Activated CD4-positive, alpha-beta T cell treated with anti-CD3 and anti-CD28 coated beads, Interleukin-2, amount 10 ng/mL, durations not matched to agents 7 days and 5 days (primary cell): ENCODE measurements at regions not wholly inside any gene's neighbourhood (a gene's known extent, or its start where the extent isn't known, plus 50 kb on each side); places are given as distances from the start of the nearest gene placed in this dataset.

ENCODE experiments used
- CTCF ChIA-PET: fragments of 350-600 bp; sonication (Branson Sonifier 250); formaldehyde crosslinking; loops from one replicate; lab custom pipeline; 2021; ENCODE audit warnings: antibody characterized with exemption; lab: Charles Lee
- POLR2A ChIA-PET: fragments of 350-600 bp; sonication (Branson Sonifier 250); formaldehyde crosslinking; loops from one replicate; lab custom pipeline; 2021; ENCODE audit warnings: antibody characterized with exemption; lab: Charles Lee
- DNase-seq: peaks from one replicate; pipeline ENCODE4 v3.0.0-alpha.2; 2020
- H3K27ac Mint-ChIP-seq: one replicate; pipeline ENCODE4 v1.8.0; 2021; ENCODE audit warnings: mild to moderate bottlenecking, moderate library complexity, mixed read lengths
- H3K27me3 Mint-ChIP-seq: one replicate; pipeline ENCODE4 v1.8.0; 2021; ENCODE audit warnings: mixed read lengths
- H3K36me3 Mint-ChIP-seq: one replicate; pipeline ENCODE4 v1.8.0; 2021; ENCODE audit warnings: low read depth, mixed read lengths
- H3K4me1 Mint-ChIP-seq: one replicate; pipeline ENCODE4 v1.8.0; 2021; ENCODE audit warnings: mixed read lengths
- H3K4me3 Mint-ChIP-seq: one replicate; pipeline ENCODE4 v1.8.0; 2021; ENCODE audit warnings: mild to moderate bottlenecking, moderate library complexity, mixed read lengths
- H3K9me3 Mint-ChIP-seq: one replicate; pipeline ENCODE4 v1.8.0; 2021; ENCODE audit warnings: mixed read lengths

- H3K4me1 Mint-ChIP-seq, result peaks cover 6% of the 10 kb centered on the region
- POLR2A ChIA-PET, result no interaction called here
- H3K9me3 Mint-ChIP-seq, result no peaks in the 10 kb centered on the region
- no peak for DNase-seq
- H3K4me3 Mint-ChIP-seq, result no peak overlapping the region
- no peaks in the 10 kb centered on the region for H3K36me3 Mint-ChIP-seq
- CTCF ChIA-PET, result interaction anchor here (0.5 to 1.5 kb wide), 2 partner anchors 8 to 149 kb away, joined by 3 read pairs; no protein-coding TSS in a partner anchor
- peak overlapping the region; percentile 36 for H3K27ac Mint-ChIP-seq
- H3K27me3 Mint-ChIP-seq, result peaks cover 5% of the 10 kb centered on the region
Observed at GRCh38 chr9:129347316-129348120, 169.5 kb upstream of the IER5L start.

GRCh38 chr9:129346046-129346445 lies 168.0 kb upstream of the IER5L start:
- POLR2A ChIA-PET, result no interaction called here

GRCh38 chr9:129344641-129345495 lies 166.8 kb upstream of the IER5L start:
- no peak for DNase-seq
- H3K27me3 Mint-ChIP-seq, result no peaks in the 10 kb centered on the region
- no peak overlapping the region for H3K27ac Mint-ChIP-seq
- no peaks in the 10 kb centered on the region for H3K36me3 Mint-ChIP-seq
- CTCF ChIA-PET, result interaction anchor here (1.5 kb wide), 1 partner anchor 10 kb away, joined by 9 read pairs; no protein-coding TSS in a partner anchor
- H3K4me3 Mint-ChIP-seq, result no peak overlapping the region
- POLR2A ChIA-PET, result no interaction called here
- peaks cover 6% of the 10 kb centered on the region for H3K4me1 Mint-ChIP-seq
- H3K9me3 Mint-ChIP-seq, result no peaks in the 10 kb centered on the region

More at GRCh38 chr9:129346046-129346445, 168.0 kb upstream of the IER5L start:
- no peak for DNase-seq
- CTCF ChIA-PET, result interaction anchor here (1.1 to 1.5 kb wide), 3 partner anchors 11 to 208 kb away, joined by 3 to 9 read pairs (median 4); no protein-coding TSS in a partner anchor
- no peaks in the 10 kb centered on the region for H3K36me3 Mint-ChIP-seq
- H3K4me3 Mint-ChIP-seq, result no peak overlapping the region
- H3K27me3 Mint-ChIP-seq, result peaks cover 2% of the 10 kb centered on the region
- no peak overlapping the region for H3K27ac Mint-ChIP-seq
- H3K4me1 Mint-ChIP-seq, result peaks cover 6% of the 10 kb centered on the region
- H3K9me3 Mint-ChIP-seq, result no peaks in the 10 kb centered on the region

- ChIA-PET CTCF (interaction anchor here (0.5 to 1.0 kb wide), 2 partner anchors 14 to 1052 kb away, joined by 3 to 4 read pairs; no protein-coding TSS in a partner anchor), POLR2A (no interaction called here)
- Mint-ChIP-seq H3K27ac (no peak overlapping the region), H3K4me3 (no peak overlapping the region), H3K36me3 (no peaks in the 10 kb centered on the region), H3K9me3 (no peaks in the 10 kb centered on the region), H3K4me1 (peaks cover 6% of the 10 kb centered on the region), H3K27me3 (no peaks in the 10 kb centered on the region)
- DNase-seq, result no peak
Observed at GRCh38 chr9:129343424-129344375, 165.6 kb upstream of the IER5L start.

- Mint-ChIP-seq H3K4me3 (no peak overlapping the region), H3K9me3 (no peaks in the 10 kb centered on the region), H3K27ac (no peak overlapping the region), H3K36me3 (no peaks in the 10 kb centered on the region), H3K4me1 (peaks cover 6% of the 10 kb centered on the region), H3K27me3 (peaks cover 2% of the 10 kb centered on the region)
- DNase-seq, result no peak
- ChIA-PET POLR2A (no interaction called here), CTCF (interaction anchor here (1.0 kb wide), 1 partner anchor 15 kb away, joined by 3 read pairs; no protein-coding TSS in a partner anchor)
Observed at GRCh38 chr9:129342591-129343423, 164.7 kb upstream of the IER5L start.

- Mint-ChIP-seq H3K27me3 (peaks cover 5% of the 10 kb centered on the region), H3K4me1 (peaks cover 7% of the 10 kb centered on the region), H3K27ac (no peak overlapping the region), H3K9me3 (no peaks in the 10 kb centered on the region), H3K4me3 (no peak overlapping the region), H3K36me3 (no peaks in the 10 kb centered on the region)
- ChIA-PET POLR2A (no interaction called here), CTCF (no interaction called here)
- DNase-seq, result no peak
Observed at GRCh38 chr9:129341987-129342348, 163.9 kb upstream of the IER5L start.

GRCh38 chr9:129341171-129341986 lies 163.3 kb upstream of the IER5L start:
- H3K27me3 Mint-ChIP-seq, result peaks cover 8% of the 10 kb centered on the region
- H3K27ac Mint-ChIP-seq, result no peak overlapping the region
- CTCF ChIA-PET, result interaction anchor here (0.9 kb wide), 1 partner anchor 11 kb away, joined by 3 read pairs; no protein-coding TSS in a partner anchor
- H3K36me3 Mint-ChIP-seq, result no peaks in the 10 kb centered on the region
- peaks cover 5% of the 10 kb centered on the region for H3K4me1 Mint-ChIP-seq
- no peak for DNase-seq
- POLR2A ChIA-PET, result no interaction called here
- H3K4me3 Mint-ChIP-seq, result no peak overlapping the region
- H3K9me3 Mint-ChIP-seq, result no peaks in the 10 kb centered on the region

GRCh38 chr9:129340427-129341170 lies 162.5 kb upstream of the IER5L start:
- DNase-seq, result no peak
- Mint-ChIP-seq H3K4me3 (no peak overlapping the region), H3K9me3 (no peaks in the 10 kb centered on the region), H3K36me3 (no peaks in the 10 kb centered on the region), H3K27ac (no peak overlapping the region), H3K4me1 (peaks cover 8% of the 10 kb centered on the region), H3K27me3 (peaks cover 12% of the 10 kb centered on the region)
- CTCF ChIA-PET, result interaction anchor here (0.9 kb wide), 1 partner anchor 12 kb away, joined by 3 read pairs; no protein-coding TSS in a partner anchor
- POLR2A ChIA-PET, result no interaction called here

- ChIA-PET POLR2A (no interaction called here), CTCF (no interaction called here)
- Mint-ChIP-seq H3K27ac (no peak overlapping the region), H3K4me1 (peaks cover 14% of the 10 kb centered on the region), H3K9me3 (no peaks in the 10 kb centered on the region), H3K36me3 (no peaks in the 10 kb centered on the region), H3K4me3 (no peak overlapping the region), H3K27me3 (peaks cover 12% of the 10 kb centered on the region)
- DNase-seq, result no peak
Observed at GRCh38 chr9:129339539-129340157, 161.6 kb upstream of the IER5L start.

- Mint-ChIP-seq H3K27ac (no peak overlapping the region), H3K4me3 (no peak overlapping the region), H3K27me3 (peaks cover 12% of the 10 kb centered on the region), H3K9me3 (no peaks in the 10 kb centered on the region), H3K36me3 (no peaks in the 10 kb centered on the region), H3K4me1 (peaks cover 22% of the 10 kb centered on the region)
- CTCF ChIA-PET, result no interaction called here
- no peak for DNase-seq
- POLR2A ChIA-PET, result no interaction called here
Observed at GRCh38 chr9:129338724-129339430, 160.8 kb upstream of the IER5L start.
